Activated CD8-positive, alpha-beta T cell treated with anti-CD3 and anti-CD28 coated beads for 36 hours (primary cell): ENCODE measurements at regions not wholly inside any gene's neighbourhood (a gene's known extent, or its start where the extent isn't known, plus 50 kb on each side); places are given as distances from the start of the nearest gene placed in this dataset.

Experiments
- ATAC-seq: fragments of 200-7000 bp; cut with Tn5 transposase; one replicate; pipeline ENCODE4 v1.10.0; 2021; ENCODE audit warnings: mild to moderate bottlenecking, moderate library complexity
- CTCF ChIA-PET: fragments of 350-600 bp; sonication (Branson Sonifier 250); formaldehyde crosslinking; loops from one replicate; lab custom pipeline; 2021; ENCODE audit warnings: antibody characterized with exemption; lab: Charles Lee
- POLR2A ChIA-PET: fragments of 350-600 bp; sonication (Branson Sonifier 250); formaldehyde crosslinking; loops from one replicate; lab custom pipeline; 2021; ENCODE audit warnings: antibody characterized with exemption; lab: Charles Lee
- DNase-seq: peaks from one replicate; pipeline ENCODE4 v3.0.0-alpha.2; 2020
- H3K27ac Mint-ChIP-seq: one replicate; pipeline ENCODE4 v1.8.0; 2021; ENCODE audit warnings: mild to moderate bottlenecking, mixed read lengths
- H3K27me3 Mint-ChIP-seq: one replicate; pipeline ENCODE4 v1.8.0; 2021; ENCODE audit warnings: mixed read lengths
- H3K36me3 Mint-ChIP-seq: one replicate; pipeline ENCODE4 v1.8.0; 2021; ENCODE audit warnings: low read depth, mixed read lengths
- H3K4me1 Mint-ChIP-seq: one replicate; pipeline ENCODE4 v1.8.0; 2021; ENCODE audit warnings: low read depth, mixed read lengths
- H3K4me3 Mint-ChIP-seq: one replicate; pipeline ENCODE4 v1.8.0; 2021; ENCODE audit warnings: mild to moderate bottlenecking, moderate library complexity, mixed read lengths
- H3K9me3 Mint-ChIP-seq: one replicate; pipeline ENCODE4 v1.8.0; 2021; ENCODE audit warnings: mixed read lengths
- intact Hi-C: fragments of 100-400 bp; cut with micrococcal nuclease; formaldehyde crosslinking; loops from one replicate; pipeline ENCODE4 v1.10.0; 2022
- TF ChIP-seq, protein P1 (sequence below): fragments of 200-600 bp; IDR thresholded peaks from one replicate; pipeline ENCODE4 v1.8.0; 2022; ENCODE audit warnings: antibody characterized with exemption, mild to moderate bottlenecking

DNA sequence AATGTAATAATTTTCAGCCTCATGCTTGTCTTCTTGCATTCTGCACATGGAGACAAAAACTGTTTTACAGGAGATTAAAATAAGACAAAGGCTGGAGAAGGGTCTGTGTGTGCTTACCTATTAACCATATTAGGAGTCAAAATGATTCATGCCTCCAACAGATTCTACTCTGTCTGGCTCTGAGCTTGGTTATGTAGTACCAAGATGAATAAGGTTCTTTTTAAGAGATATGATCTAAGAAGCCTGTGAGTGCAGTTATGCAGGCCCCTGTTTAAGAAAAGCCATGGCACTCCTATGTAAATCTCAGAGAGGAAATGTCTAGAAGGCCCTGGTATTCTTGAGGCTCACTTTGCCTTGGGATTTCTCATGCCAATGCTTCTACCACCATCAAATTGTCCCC lies 486.6 kb upstream of the CDH11 start:
- ATAC-seq = no peak
- Mint-ChIP-seq H3K27ac (no peak overlapping the region), H3K9me3 (peaks cover 14% of the 10 kb centered on the region), H3K36me3 (no peaks in the 10 kb centered on the region), H3K4me3 (no peak overlapping the region), H3K27me3 (no peaks in the 10 kb centered on the region), H3K4me1 (no peaks in the 10 kb centered on the region)
- ChIA-PET CTCF (no interaction called here), POLR2A (no interaction called here)
- no peak for DNase-seq
- TF ChIP-seq, protein P1, sequence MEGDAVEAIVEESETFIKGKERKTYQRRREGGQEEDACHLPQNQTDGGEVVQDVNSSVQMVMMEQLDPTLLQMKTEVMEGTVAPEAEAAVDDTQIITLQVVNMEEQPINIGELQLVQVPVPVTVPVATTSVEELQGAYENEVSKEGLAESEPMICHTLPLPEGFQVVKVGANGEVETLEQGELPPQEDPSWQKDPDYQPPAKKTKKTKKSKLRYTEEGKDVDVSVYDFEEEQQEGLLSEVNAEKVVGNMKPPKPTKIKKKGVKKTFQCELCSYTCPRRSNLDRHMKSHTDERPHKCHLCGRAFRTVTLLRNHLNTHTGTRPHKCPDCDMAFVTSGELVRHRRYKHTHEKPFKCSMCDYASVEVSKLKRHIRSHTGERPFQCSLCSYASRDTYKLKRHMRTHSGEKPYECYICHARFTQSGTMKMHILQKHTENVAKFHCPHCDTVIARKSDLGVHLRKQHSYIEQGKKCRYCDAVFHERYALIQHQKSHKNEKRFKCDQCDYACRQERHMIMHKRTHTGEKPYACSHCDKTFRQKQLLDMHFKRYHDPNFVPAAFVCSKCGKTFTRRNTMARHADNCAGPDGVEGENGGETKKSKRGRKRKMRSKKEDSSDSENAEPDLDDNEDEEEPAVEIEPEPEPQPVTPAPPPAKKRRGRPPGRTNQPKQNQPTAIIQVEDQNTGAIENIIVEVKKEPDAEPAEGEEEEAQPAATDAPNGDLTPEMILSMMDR = no peak
- intact Hi-C loops = no loop called here

- no peaks in the 10 kb centered on the region for H3K27me3 Mint-ChIP-seq
- ATAC-seq = no peak
- TF ChIP-seq, protein P1 = no peak
- peaks cover 21% of the 10 kb centered on the region for H3K9me3 Mint-ChIP-seq
- POLR2A ChIA-PET = no interaction called here
- CTCF ChIA-PET = no interaction called here
- H3K27ac Mint-ChIP-seq = no peak overlapping the region
- intact Hi-C loops = no loop called here
- no peak overlapping the region for H3K4me3 Mint-ChIP-seq
- H3K36me3 Mint-ChIP-seq = no peaks in the 10 kb centered on the region
- DNase-seq = no peak
- no peaks in the 10 kb centered on the region for H3K4me1 Mint-ChIP-seq
Measured at GRCh38 chr16:65604771-65605170, 482.9 kb upstream of the CDH11 start.

GRCh38 chr16:65601781-65602180 lies 479.9 kb upstream of the CDH11 start:
- Mint-ChIP-seq H3K4me1 (no peaks in the 10 kb centered on the region), H3K27ac (no peak overlapping the region), H3K27me3 (no peaks in the 10 kb centered on the region), H3K4me3 (no peak overlapping the region), H3K9me3 (peaks cover 21% of the 10 kb centered on the region), H3K36me3 (no peaks in the 10 kb centered on the region)
- TF ChIP-seq, protein P1 = no peak
- intact Hi-C loops = no loop called here
- ChIA-PET POLR2A (no interaction called here), CTCF (no interaction called here)
- ATAC-seq = no peak
- DNase-seq = no peak

GRCh38 chr16:65600629-65601028 lies 478.8 kb upstream of the CDH11 start:
- no peaks in the 10 kb centered on the region for H3K27me3 Mint-ChIP-seq
- no peak overlapping the region for H3K27ac Mint-ChIP-seq
- peaks cover 23% of the 10 kb centered on the region for H3K9me3 Mint-ChIP-seq
- intact Hi-C loops = no loop called here
- H3K4me3 Mint-ChIP-seq = no peak overlapping the region
- H3K36me3 Mint-ChIP-seq = no peaks in the 10 kb centered on the region
- POLR2A ChIA-PET = no interaction called here
- H3K4me1 Mint-ChIP-seq = no peaks in the 10 kb centered on the region
- TF ChIP-seq, protein P1 = no peak
- no peak for ATAC-seq
- no peak for DNase-seq
- CTCF ChIA-PET = no interaction called here

DNA sequence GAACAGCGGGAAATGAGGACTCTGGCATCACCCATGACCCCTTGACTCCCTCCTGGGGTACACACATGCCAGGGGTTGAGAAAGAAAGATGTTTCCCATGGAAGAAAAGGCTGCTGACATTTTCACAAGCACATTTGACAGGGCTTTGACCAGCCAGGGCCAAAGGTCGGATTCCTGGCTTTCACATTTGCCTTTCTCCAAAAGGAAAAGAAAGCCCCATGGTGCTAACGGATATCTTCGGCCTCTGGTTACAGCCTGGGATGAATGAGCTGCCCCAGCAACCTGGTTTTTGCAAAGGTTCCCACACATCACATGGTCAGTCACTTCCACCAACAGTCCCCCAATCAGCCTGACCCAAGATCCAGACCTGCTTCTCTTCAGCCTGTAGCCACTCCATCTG lies 478.2 kb upstream of the CDH11 start:
- H3K4me3 Mint-ChIP-seq = no peak overlapping the region
- no peak for DNase-seq
- no peaks in the 10 kb centered on the region for H3K27me3 Mint-ChIP-seq
- intact Hi-C loops = no loop called here
- POLR2A ChIA-PET = no interaction called here
- CTCF ChIA-PET = no interaction called here
- no peaks in the 10 kb centered on the region for H3K4me1 Mint-ChIP-seq
- no peak overlapping the region for H3K27ac Mint-ChIP-seq
- no peaks in the 10 kb centered on the region for H3K36me3 Mint-ChIP-seq
- TF ChIP-seq, protein P1 = no peak
- no peak for ATAC-seq
- H3K9me3 Mint-ChIP-seq = peaks cover 21% of the 10 kb centered on the region
